T47D (cell line): ENCODE measurements at regions not wholly inside any gene's neighbourhood (a gene's known extent, or its start where the extent isn't known, plus 50 kb on each side); places are given as distances from the start of the nearest gene placed in this dataset.
"Not testable (repeated sequence)": the region's sequence is repeated elsewhere in the genome, so short reads cannot be mapped to it uniquely, and the experiment has no call there.

Experiments
- DNase-seq, 2 experiments: peaks; one replicate each; pipeline versions ENCODE4 v3.0.0 to v3.0.0-alpha.2; 2011 to 2012; ENCODE audit warnings: low read depth in 1 of 2, low spot score in 1 of 2
- JUND ChIP-seq: IDR thresholded peaks from 2 replicates; pipeline ENCODE4 v1.6.1; 2012; ENCODE audit warnings: low read depth
- in situ Hi-C: cut with HindIII; loops from 2 replicates; pipeline ENCODE4 v1.10.0; 2016; ENCODE audit warnings: low sequenced_read_pairs, low pct_unique_long_range_greater_than_20kb

DNA sequence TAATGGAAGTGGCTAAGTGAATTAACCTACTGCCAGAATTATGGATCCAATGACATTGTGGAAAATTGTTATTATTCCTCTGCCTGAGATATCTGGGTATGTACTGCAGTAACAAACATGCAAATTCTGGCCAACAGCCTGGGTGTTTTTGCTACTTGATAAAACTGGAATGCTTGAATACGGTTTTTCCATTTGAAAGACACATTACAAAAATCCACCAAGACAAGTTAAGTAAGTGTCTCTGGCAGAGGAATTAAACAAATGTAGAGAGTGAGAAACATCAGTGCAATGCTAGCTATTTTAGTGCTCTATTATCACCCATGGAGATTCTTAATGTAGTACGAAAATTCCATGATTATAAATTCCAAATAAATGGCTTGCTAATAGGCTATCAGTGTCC lies 312.4 kb upstream of the MEIS1 start:
- no peak for TF ChIP-seq JUND
- no peak for DNase-seq
- in situ Hi-C loops: no loop called here

DNA sequence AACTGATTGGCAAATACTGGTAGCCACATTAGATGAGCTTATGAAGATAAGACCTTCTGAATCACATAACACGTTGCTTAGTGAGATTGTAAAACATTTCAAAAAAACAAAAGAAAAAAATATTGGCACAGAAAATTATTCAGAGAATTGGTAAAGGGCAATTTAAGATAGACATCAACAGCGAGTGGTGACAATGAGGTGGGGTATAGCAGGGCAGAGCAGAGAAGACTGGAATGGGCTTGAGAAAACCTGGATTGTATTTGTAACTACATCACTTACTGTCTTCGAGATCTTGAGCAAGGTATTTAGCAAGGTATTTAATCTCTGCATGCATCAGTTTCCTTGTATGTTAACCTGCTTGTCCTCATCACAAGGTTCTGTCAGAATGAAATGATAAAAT lies 313.0 kb upstream of the MEIS1 start:
- no peak for TF ChIP-seq JUND
- in situ Hi-C loops: no loop called here
- peak; percentile 9 to 48 for DNase-seq

DNA sequence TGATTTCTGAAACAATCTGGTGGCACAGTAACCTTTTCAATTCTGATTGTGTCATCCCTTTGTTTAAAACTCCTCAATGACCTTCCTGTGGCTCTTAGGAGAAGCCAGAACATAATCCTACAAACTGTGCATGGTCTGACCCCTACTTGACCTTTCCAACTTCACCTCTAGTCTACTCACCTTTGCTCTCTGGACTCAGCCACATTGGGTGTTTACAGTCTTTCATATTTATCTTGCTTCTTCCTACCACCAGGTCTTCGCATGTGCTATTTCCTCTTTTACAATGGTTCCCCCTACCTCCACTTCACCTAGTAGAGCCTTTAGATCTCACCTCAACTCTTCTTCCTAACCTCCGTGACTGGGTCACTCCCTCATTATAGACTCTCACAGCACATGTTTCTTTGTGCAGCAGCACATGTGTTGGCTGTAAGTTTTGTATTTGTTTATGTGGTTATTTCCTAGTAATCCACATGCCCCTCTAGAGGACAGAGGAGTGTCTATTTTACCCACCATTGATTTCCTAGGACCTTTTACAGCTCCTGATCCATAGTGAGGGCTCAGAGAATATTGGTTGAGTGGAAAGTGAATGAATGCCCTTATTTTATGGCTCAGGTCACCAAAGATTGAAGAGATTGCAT lies 320.8 kb upstream of the MEIS1 start:
- no peak for DNase-seq
- in situ Hi-C loops: no loop called here
- TF ChIP-seq JUND: no peak

DNA sequence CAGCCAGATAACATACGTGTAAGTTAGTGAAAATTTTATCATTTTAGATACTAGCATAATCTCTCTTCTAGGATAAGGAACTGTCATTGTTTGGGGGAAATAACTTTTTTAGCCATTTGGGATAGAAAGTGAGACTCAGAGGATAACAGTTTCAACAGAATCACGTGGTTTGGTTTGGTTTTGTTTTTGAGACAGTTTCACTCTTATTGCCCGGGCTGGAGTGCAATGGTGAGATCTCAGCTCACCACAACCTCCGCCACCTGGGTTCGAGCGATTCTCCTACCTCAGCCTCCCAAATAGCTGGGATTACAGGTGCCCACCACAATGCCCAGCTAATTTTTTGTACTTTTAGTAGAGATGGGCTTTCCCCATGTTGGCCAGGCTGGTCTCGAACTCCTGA lies 323.2 kb upstream of the MEIS1 start:
- DNase-seq: no peak
- TF ChIP-seq JUND: no peak
- in situ Hi-C loops: no loop called here

DNA sequence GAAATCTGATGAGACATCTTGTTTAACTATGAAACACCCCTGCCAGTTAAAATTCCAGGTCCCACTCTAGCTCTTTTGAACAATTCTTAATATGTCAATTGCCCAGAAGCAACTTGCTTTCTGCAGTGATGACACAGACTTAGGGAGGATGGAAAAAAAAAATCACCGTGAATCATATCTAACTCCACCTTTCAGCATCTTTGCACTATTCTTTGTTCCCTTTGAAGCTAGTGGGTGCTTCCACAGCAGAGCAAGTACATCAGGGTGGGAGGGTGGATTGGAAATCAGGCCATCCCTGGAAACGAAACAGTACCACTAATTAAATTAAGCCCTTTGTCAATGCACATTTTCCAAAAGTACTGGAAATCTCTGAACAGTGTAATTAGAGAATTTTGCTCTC lies 324.3 kb upstream of the MEIS1 start:
- no peak for DNase-seq
- in situ Hi-C loops: no loop called here
- TF ChIP-seq JUND: no peak

DNA sequence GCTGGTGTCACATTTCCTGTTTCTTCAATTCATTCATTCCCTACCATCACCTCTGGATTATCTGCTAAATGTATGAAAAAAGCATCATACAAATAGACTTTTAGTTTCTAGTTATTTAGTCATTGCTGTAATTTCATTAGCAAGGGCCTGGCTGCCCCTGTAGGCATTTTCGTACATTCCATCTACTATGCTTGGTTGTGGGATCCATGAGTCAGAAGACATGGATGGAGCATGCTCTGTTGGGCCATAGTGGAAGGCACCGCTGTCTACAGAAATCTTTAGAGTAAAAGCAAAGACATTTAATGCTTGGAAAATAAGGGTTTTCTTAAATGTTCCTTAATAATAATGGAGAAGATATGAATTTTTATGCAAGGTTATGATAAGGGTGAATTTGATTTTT lies 324.8 kb upstream of the MEIS1 start:
- no peak for DNase-seq
- in situ Hi-C loops: no loop called here
- TF ChIP-seq JUND: no peak

DNA sequence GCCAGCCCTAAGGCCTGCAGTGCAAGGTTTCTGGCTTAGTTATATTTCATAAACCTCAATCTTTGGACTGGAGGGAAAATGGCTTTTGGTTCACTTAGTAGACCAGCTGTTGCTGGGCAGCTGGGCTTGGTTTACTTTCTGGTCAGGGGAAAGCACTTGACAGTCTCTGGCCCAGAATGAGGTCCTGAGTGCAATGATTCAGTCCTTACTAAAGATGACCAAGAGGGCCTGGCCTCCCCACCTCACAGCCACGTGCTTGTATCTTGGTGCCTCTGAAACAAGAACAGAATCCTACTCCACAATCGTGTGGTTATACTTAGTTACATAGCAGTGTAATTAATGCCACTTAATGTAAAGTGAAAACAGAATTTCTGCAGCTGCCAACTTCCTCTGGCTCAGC lies 325.5 kb upstream of the MEIS1 start:
- no peak for TF ChIP-seq JUND
- DNase-seq: no peak
- in situ Hi-C loops: no loop called here

DNA sequence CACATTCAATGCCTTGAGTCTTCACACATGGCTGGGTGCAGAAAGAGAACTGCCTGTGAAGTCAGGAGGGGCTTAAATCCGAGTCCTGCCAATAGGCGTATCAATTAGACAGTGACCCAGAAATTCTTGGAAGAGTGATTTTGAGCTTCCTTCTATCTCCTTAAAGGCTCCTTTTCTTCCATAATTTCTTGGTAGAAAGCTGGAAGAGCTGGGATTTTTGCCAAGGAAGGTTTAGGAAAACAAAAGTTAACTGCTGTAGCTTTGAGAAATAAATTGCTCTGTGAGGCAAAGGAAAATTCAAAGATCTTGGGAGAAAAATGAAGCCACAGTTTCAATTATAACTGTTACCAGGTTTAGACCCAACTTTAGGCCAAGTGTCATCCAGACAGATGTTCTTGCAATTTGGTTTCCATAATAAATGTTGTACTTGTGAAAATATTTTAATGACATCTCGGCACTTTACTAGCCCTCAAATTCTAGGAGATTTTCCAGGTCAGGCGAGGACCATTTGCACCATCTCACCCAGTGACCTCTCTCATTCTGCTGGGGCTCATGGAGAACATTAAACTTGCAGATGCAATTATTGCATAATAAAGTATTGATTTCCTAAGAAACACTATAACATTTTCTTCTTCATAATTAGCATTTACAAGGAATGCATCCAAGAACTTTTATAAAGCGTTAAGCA lies 329.7 kb upstream of the MEIS1 start:
- in situ Hi-C loops: no loop called here
- no peak for TF ChIP-seq JUND
- no peak for DNase-seq

DNA sequence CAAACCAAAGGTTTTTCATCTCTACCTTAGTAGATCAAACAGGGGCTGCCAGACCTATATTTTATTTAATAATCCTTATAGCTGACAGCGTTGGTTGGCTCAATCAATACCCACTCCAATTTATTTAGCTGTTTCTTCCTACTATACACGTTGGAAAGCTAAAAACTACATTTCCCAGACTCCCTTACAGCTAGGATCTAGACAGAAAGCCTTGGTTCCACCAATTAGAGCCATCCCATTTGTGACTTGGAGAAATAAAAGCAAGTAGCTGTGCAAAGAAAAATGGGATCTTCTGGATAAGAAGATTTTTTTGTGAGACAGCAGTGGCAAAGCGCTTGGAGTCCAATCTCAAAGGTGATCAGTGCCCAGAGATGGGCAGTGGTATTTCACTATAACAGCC lies 331.3 kb upstream of the MEIS1 start:
- DNase-seq: no peak
- in situ Hi-C loops: no loop called here
- TF ChIP-seq JUND: no peak

GRCh38 chr2:66101206-66101605 lies 333.7 kb upstream of the MEIS1 start:
- in situ Hi-C loops: no loop called here
- no peak for DNase-seq
- no peak for TF ChIP-seq JUND

DNA sequence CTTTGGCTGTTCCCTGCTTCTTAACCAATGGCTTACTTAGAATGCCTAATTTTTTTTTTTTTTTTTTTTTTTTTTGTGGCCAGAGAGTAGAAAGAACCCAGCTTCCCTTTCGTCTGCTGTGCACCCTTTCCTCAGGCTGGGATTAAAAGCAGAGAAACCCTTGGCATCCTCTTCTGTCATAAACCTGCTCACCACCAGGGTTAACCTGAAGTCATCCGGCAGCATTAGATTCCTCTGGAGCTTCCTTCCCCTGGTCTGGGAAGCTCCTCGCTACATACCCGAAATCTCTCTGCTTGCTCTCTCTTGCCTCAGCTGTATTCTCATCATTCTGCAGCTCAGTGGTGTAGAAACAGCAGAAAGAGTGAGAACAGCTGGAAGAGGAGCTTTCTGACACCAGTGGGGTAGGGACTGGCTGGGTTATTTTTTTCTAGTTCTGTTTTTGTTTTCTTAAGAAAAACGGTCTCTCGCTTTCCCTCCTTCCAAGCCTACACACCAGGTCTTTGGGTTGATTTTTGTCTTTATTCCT lies 339.0 kb upstream of the MEIS1 start:
- TF ChIP-seq JUND: no peak
- in situ Hi-C loops: no loop called here

DNA sequence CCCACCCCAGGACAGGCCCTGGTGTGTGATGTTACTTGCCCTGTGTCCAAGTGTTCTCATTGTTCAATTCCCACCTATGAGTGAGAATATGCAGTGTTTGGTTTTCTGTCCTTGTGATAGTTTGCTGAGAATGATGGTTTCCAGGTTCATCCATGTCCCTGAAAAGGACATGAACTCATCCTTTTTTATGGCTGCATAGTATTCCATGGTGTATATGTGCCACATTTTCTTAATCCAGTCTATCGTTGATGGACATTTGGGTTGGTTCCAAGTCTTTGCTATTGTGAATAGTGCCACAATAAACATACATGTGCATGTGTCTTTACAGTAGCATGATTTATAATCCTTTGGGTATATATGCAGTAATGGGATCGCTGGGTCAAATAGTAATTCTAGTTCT lies 340.2 kb upstream of the MEIS1 start:
- DNase-seq, in situ Hi-C loops: not testable (repeated sequence)

More for the DNA sequence above, 339.0 kb upstream of the MEIS1 start:
- peak; percentile 5 to 56 for DNase-seq

DNA sequence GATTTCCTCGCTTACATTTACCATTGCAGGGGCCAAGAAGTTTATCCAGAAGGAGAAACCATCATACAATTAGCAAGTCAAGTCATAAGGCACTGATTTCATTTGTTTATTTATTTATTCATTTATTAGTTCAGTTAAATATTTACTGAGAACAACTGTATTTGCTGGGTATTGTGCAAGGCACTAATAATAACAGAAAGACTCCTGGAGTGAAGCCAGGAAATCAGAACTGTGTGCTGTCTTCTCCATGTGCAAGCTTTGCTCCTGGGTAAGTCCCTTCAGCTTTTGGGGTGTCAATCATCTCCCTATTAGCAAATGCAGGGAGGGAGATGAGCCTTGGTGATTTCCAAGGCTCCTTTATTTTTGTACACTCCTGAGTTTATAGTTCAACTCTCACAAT lies 341.6 kb upstream of the MEIS1 start:
- no peak for TF ChIP-seq JUND
- DNase-seq: no peak
- in situ Hi-C loops: no loop called here
